Spleen (tissue), 11 donors: ENCODE measurements at regions not wholly inside any gene's neighbourhood (a gene's known extent, or its start where the extent isn't known, plus 50 kb on each side); places are given as distances from the start of the nearest gene placed in this dataset.

Experiments
- DNase-seq: peaks from one replicate; pipeline ENCODE4 v3.0.0-alpha.2; 2020
- H3K27ac ChIP-seq, 8 donors: fragments of 200-600 bp; sonication (generic) in 7 of 8; 1 replicate in 4 of 8; 2 replicates in 4 of 8; pipeline versions ENCODE4 v1.5.0 to v1.8.0; 2016 to 2021; ENCODE audit warnings: inconsistent platforms in 4 of 8, mild to moderate bottlenecking in 4 of 8, moderate library complexity in 1 of 8
- H3K27me3 ChIP-seq, 7 donors: fragments of 200-600 bp; sonication (generic) in 6 of 7; replicated peaks in 1 of 7; 1 replicate in 4 of 7; 2 replicates in 3 of 7; pipeline versions ENCODE4 v1.5.0 to v1.8.0; 2016 to 2021; ENCODE audit warnings: inconsistent platforms in 3 of 7, mild to moderate bottlenecking in 1 of 7
- H3K36me3 ChIP-seq, 6 donors: fragments of 200-600 bp; sonication (generic) in 5 of 6; 1 replicate in 4 of 6; 2 replicates in 2 of 6; pipeline versions ENCODE4 v1.5.0 to v1.8.0; 2016 to 2021; ENCODE audit warnings: inconsistent platforms in 2 of 6
- H3K4me1 ChIP-seq, 6 donors: fragments of 200-600 bp; sonication (generic) in 5 of 6; 1 replicate in 3 of 6; 2 replicates in 3 of 6; pipeline versions ENCODE4 v1.5.0 to v1.8.0; 2016 to 2021; ENCODE audit warnings: inconsistent platforms in 3 of 6
- H3K4me3 ChIP-seq, 8 donors: fragments of 200-600 bp; sonication (generic) in 7 of 8; 1 replicate in 4 of 8; 2 replicates in 4 of 8; pipeline versions ENCODE4 v1.5.0 to v1.8.0; 2016 to 2021; ENCODE audit warnings: inconsistent platforms in 4 of 8, mild to moderate bottlenecking in 4 of 8, moderate library complexity in 2 of 8
- H3K9me3 ChIP-seq, 8 donors: fragments of 200-600 bp; sonication (generic) in 7 of 8; 1 replicate in 4 of 8; 2 replicates in 4 of 8; pipeline versions ENCODE4 v1.5.0 to v1.8.0; 2016 to 2021; ENCODE audit warnings: inconsistent platforms in 4 of 8
- POLR2A ChIP-seq, 3 donors: fragments of 450-650 bp; IDR thresholded peaks; one replicate each; pipeline ENCODE4 v1.5.1; 2017; ENCODE audit warnings: antibody characterized with exemption in 3 of 3, mild to moderate bottlenecking in 1 of 3
- POLR2AphosphoS5 ChIP-seq, 3 donors: sonication (generic); formaldehyde crosslinking; IDR thresholded peaks; one replicate each; pipeline ENCODE4 v1.5.1; 2017; ENCODE audit warnings: antibody characterized with exemption in 3 of 3
- WGBS, 5 donors: extraction: QIAGEN DNeasy Blood & Tissue Kit in 3 of 5; methylation state at CpG; one replicate each; pipeline versions ENCODE4 v1.1.5 to v1.1.7; 2013 to 2018; 5-methylcytosine and 5-hydroxymethylcytosine counted together
- intact Hi-C: fragments of 100-400 bp; cut with DNase I; formaldehyde crosslinking; loops from one replicate; pipeline ENCODE4 v1.15.0; 2023; ENCODE audit warnings: low total_unique reads
- TF ChIP-seq, protein P1 (sequence below), 11 experiments: fragments of 200-600 bp in 7 of 11; fragments of 450-650 bp in 4 of 11; sonication (generic) in 4 of 11; IDR thresholded peaks in 8 of 11; conservative IDR thresholded peaks in 3 of 11; 1 replicate in 7 of 11; 2 replicates in 4 of 11; pipeline versions ENCODE4 v1.4.0 to v1.8.0; 2016 to 2021; ENCODE audit warnings: antibody characterized with exemption in 11 of 11, inconsistent platforms in 4 of 11, mild to moderate bottlenecking in 1 of 11
- donor health status: healthy with polysubstance abuse.
- donor health status: DM: no; HTN: no; CAD: no; lungs with moderate emphysema.
- donor health status: DM: no; HTN: no; CAD: no.
- donor health status: Bipolar disorder and iron deficiency.
- donor health status: healthy.
- donor health status: DM: no; HTN: no; CAD: no.
- donor health status: DM: yes; HTN: yes; CAD: no.

DNA sequence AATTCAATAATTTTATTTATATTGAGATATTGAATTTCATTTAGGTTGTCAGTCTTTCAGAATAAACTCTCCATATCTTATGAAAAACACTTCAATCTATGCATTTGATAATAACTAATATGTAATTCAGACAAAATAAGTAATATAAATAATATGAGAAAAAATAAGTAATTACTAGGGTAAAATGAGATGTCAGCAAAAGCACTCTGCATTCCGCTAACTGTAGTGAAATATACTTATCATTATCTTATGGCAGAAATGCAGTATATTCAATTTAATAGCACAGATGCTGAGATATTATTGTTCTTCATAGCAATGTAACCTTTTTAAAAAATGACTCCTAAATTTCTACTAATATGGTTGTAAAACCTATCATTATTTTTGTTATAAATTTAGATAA, 606.2 kb upstream of the VRK2 start:
- TF ChIP-seq, protein P1, sequence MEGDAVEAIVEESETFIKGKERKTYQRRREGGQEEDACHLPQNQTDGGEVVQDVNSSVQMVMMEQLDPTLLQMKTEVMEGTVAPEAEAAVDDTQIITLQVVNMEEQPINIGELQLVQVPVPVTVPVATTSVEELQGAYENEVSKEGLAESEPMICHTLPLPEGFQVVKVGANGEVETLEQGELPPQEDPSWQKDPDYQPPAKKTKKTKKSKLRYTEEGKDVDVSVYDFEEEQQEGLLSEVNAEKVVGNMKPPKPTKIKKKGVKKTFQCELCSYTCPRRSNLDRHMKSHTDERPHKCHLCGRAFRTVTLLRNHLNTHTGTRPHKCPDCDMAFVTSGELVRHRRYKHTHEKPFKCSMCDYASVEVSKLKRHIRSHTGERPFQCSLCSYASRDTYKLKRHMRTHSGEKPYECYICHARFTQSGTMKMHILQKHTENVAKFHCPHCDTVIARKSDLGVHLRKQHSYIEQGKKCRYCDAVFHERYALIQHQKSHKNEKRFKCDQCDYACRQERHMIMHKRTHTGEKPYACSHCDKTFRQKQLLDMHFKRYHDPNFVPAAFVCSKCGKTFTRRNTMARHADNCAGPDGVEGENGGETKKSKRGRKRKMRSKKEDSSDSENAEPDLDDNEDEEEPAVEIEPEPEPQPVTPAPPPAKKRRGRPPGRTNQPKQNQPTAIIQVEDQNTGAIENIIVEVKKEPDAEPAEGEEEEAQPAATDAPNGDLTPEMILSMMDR (IDR thresholded peaks at IDR 0.05 in 8 of 11, conservative IDR thresholded peaks at IDR 0.05 in 3 of 11) = no peak
- H3K4me1 ChIP-seq = no peaks in the 10 kb centered on the region
- H3K4me3 ChIP-seq = no peak overlapping the region
- no peaks in the 10 kb centered on the region for H3K36me3 ChIP-seq
- no peaks in the 10 kb centered on the region for H3K27me3 ChIP-seq
- DNase-seq = no peak
- intact Hi-C loops = no loop called here
- H3K27ac ChIP-seq = no peak overlapping the region
- WGBS, 5 donors = 93 to 98% (median 97%) methylated on average over 1 of the region's 1 CpG
- H3K9me3 ChIP-seq = no peaks in the 10 kb centered on the region

GRCh38 chr2:57443086-57443485, 603.5 kb upstream of the VRK2 start:
- TF ChIP-seq, protein P1 (IDR thresholded peaks at IDR 0.05 in 8 of 11, conservative IDR thresholded peaks at IDR 0.05 in 3 of 11) = no peak
- TF ChIP-seq POLR2AphosphoS5 (IDR thresholded peaks at IDR 0.05) (no peak), POLR2A (IDR thresholded peaks at IDR 0.05) (no peak)
- no peaks in the 10 kb centered on the region for H3K9me3 ChIP-seq
- H3K27me3 ChIP-seq = no peaks in the 10 kb centered on the region
- intact Hi-C loops = no loop called here
- H3K27ac ChIP-seq = no peak overlapping the region
- DNase-seq = no peak
- H3K36me3 ChIP-seq = no peaks in the 10 kb centered on the region
- H3K4me3 ChIP-seq = no peak overlapping the region
- 76 to 92% (median 83%) methylated on average over 2 of the region's 2 CpGs for WGBS, 5 donors
- H3K4me1 ChIP-seq = no peaks in the 10 kb centered on the region

GRCh38 chr2:57443973-57444521, 602.6 kb upstream of the VRK2 start:
- Histone ChIP-seq H3K27me3 (no peaks in the 10 kb centered on the region), H3K9me3 (no peaks in the 10 kb centered on the region), H3K4me1 (no peaks in the 10 kb centered on the region), H3K36me3 (no peaks in the 10 kb centered on the region), H3K27ac (no peak overlapping the region), H3K4me3 (no peak overlapping the region)
- WGBS, 5 donors = 45 to 75% (median 59%) methylated on average over 5 of the region's 5 CpGs
- no peak for DNase-seq
- intact Hi-C loops = no loop called here
- no peak for TF ChIP-seq POLR2A (IDR thresholded peaks at IDR 0.05)
- TF ChIP-seq, protein P1 (IDR thresholded peaks at IDR 0.05 in 8 of 11, conservative IDR thresholded peaks at IDR 0.05 in 3 of 11) = no peak
- TF ChIP-seq POLR2AphosphoS5 (IDR thresholded peaks at IDR 0.05) = no peak

- TF ChIP-seq POLR2AphosphoS5 (IDR thresholded peaks at IDR 0.05) = no peak
- TF ChIP-seq, protein P1 (IDR thresholded peaks at IDR 0.05 in 8 of 11, conservative IDR thresholded peaks at IDR 0.05 in 3 of 11) = no peak
- TF ChIP-seq POLR2A (IDR thresholded peaks at IDR 0.05) = no peak
- 81 to 92% (median 86%) methylated on average over 5 of the region's 5 CpGs for WGBS, 5 donors
- Histone ChIP-seq H3K9me3 (no peaks in the 10 kb centered on the region), H3K27ac (no peak overlapping the region), H3K36me3 (no peaks in the 10 kb centered on the region), H3K4me1 (no peaks in the 10 kb centered on the region), H3K27me3 (no peaks in the 10 kb centered on the region), H3K4me3 (no peak overlapping the region)
- no peak for DNase-seq
- intact Hi-C loops = no loop called here
Measured at GRCh38 chr2:57444752-57445430, 601.7 kb upstream of the VRK2 start.
